SKM-1 treated with dmso at 0.1 percent for 144 hours (cell line): ENCODE measurements at regions not wholly inside any gene's neighbourhood (a gene's known extent, or its start where the extent isn't known, plus 50 kb on each side); places are given as distances from the start of the nearest gene placed in this dataset.

Experiments
- DNase-seq: peaks from one replicate; lab custom pipeline; 2025; ENCODE audit not compliant: unreplicated experiment; lab: John Stamatoyannopoulos, UW

GRCh38 chr14:104318558-104319490 lies 180.4 kb downstream of the KIF26A start:
- DNase-seq: no peak

DNA sequence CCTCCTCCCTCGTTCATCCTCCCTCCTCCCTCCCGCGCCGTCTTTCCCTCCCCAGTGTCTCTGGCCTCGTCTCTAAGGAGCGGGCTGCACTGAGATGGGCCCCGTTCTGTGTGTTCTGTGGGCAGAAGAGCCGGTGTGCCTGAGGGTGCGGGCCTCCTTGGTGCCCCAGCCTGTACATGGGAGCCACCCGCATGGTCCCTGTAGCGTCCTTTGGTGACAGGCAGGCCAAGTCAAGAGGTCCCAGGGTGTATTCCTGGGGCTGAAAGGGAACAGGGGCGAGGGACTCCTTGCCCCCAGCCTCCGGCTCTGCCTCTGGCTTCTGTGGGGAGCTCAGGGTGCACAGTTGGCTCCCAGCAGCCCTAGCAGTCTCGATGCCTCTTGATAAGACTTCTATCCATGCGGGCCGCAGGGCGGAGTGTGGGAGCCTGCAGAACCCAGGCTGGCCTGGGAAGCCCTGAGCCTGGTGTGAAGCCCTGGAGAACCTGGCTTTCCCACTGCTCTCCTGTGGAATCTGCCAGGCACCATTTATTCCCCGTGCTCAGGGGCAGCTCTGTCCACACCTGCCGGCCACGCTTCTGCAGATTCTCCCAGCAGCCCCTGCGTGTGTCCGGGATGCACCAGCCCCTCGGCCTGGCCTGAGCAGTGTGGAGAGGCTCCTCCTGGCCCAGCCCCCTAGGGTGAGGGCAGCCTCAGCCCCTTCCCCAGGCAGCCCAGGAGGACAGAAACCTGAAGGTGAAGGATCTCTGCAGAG lies 181.3 kb downstream of the KIF26A start:
- DNase-seq: no peak

DNA sequence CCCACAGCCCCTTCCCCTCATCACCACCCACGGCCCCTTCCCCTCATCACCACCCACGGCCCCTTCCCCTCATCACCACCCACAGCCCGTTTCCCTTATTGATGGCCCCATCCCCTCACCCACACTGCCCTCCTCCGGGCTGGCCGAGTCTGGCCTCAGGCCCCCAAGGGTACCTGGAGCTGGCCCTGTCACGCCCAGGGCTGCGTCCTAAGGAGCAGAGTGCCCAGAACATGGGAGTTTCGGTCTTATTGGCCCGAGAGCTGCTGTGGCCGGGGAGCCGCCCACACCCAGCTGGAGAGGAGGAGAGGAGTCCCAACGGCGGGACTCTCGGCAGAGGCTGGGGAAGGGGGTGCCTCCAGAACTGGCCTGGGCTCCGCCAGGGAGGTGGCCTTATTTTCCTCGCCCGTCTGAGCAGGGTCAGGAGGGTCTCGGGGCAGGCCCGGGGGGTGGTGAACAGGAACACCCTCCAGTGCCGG lies 182.3 kb downstream of the KIF26A start:
- DNase-seq: no peak

DNA sequence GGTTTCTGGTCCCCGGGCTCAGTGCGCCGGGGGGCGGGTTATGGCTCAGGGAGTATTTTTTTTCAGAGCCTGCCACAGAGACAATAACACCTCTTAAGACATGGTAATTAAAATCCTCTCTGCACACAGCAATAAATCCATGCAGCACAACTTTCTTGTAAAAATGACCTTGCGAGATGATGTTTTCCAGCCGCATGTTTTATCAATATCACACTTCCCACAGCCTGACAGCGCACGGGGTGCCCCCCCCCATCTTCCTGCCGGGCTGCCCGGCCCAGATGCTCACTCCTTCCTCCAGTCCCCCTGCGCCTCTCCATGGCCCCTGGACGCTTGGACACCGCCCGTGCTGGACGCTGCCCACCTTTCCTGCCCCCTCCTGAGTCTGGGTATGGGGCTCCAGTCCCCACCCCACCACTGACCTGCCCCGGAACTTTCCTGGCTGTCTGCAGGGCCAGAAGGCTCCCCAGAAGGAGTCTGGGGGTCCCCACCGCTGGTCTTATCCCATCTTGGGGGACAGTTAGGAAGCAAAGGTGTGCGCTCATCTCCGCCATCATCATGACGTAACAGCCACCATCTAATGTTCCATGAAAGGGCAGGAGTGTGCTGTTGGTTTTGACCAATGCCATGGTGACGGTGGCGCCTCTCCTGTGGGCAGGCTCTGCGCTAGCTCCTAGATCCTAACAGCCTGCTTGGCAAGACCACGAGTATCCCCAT lies 182.9 kb downstream of the KIF26A start:
- DNase-seq: no peak

- no peak for DNase-seq
Observed at GRCh38 chr14:104321802-104322130, 183.4 kb downstream of the KIF26A start.

DNA sequence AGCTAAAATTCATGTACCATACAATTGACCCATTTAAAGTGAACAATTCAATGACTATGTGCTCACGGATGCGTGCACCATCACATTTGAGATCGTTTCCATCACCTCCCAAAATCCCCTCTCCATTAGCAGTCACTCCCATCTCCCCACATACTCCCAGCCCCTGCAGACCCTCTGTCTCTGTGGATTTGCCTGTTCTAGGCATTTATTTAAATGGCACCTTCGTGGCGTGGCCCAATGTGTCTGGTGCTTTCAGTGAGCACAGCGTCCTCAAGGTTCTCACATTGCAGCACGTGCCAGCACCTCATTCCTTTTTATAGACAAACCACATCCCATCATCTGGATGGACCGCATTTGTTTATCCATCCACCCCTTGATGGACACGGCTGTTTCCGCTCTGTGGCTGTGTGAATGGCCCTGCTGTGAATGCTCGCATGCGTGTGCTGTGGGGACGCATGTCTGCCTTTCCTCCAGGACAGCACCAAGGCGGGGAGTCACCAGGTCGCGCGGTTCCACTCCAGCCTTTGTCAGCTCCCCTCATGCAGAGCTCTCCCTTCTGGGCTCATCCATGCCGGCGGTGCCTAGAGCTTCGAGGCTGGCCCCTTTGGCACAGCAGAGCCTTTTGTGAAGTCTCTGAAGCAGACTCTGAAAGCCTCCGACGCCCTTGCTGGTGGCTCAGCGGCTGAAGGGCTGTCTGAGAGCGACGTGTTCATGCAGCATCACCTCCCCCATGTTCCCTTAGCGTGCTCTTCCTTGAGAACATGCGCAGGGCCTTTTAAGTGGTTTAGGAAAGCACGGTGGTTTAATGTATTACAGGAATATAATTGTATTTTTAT lies 184.4 kb downstream of the KIF26A start:
- DNase-seq: no peak

DNA sequence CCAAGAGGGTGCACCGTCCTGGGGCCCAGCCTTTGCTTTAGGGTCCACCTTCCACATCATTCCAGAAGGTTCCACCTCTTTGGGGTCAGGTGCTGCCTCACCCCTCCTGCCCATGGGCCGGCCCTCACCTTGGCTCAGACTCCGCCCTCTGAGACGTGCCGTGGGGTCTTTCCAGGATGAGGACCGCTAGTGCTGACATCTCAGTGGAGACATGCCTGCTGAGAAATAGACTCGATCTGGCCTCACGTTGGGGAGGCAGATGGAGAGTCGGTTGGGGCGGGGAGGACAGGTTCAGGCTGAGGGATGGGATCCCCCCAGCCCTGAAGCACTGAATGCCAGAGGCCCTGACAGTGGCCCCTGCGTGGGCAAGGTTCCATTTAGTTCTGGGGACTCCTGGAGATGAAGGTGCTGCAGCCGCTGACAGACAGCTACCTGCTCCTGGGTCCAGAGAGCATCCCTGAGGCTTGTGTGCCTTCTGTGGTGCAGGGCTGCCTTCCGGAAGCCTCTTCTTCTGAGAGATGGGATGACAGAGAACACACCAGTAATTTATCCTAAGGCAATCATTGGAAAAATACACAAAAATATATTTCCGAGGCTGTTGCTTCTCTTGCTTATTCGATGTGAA lies 185.3 kb downstream of the KIF26A start:
- DNase-seq: no peak

DNA sequence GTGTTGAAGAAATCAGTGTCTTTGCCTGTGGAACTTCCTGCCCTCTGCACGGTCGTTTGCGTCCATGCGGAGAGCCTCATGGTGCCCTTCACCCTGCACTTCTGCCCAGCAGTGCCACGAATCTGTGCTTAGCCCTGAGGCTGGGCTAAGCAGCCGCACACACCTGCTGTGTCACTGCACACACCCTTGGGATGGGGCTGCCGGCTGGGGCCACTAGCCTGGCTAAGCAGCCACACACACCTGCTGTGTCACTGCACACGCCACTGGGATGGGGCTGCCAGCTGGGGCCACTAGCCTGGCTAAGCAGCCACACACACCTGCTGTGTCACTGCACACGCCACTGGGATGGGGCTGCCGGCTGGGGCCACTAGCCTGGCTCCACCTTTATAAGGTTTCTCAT lies 188.5 kb downstream of the KIF26A start:
- DNase-seq: no peak

- DNase-seq: no peak
Observed at GRCh38 chr14:104328607-104329006, 190.2 kb downstream of the KIF26A start.

GRCh38 chr14:104329793-104330192 lies 191.4 kb downstream of the KIF26A start:
- no peak for DNase-seq

GRCh38 chr14:104331871-104332605 lies 193.7 kb downstream of the KIF26A start:
- no peak for DNase-seq

GRCh38 chr14:104332634-104333270 lies 194.4 kb downstream of the KIF26A start:
- no peak for DNase-seq

GRCh38 chr14:104333646-104334423 lies 195.4 kb downstream of the KIF26A start:
- no peak for DNase-seq

DNA sequence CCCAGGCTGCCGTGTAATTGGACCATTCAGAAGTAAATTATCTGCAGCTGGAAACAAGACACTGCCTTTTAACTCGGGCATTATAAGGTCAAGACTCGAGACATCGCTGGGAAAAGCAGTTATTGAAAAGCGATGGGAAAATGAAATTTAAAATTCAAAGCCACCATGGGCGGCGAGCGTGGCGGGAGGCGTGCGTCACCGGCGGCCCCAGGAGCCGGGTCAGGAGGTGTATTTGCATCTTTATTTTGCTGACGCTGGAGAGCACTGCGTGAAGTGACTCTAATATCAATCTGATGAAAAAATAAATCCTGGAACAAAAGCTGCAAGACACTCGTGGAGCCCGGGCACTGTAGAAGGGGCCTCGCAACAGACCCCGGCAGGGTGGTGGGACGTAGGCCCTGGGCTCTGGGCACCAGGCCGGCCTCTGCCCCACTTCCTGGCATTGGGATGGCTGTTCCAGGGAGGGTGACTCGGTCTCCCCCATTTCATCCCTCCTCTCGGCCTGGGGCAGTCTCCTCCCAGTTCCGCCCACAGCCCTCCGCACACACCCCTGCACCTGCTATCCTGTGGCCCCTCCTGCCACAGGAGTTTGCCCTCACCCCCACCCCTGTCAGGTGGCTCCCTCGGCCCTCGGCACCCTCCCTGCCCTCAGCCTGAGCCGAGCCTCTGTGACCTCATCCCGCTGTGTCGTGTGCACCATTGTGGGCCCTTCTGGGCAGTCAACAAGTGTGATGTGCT lies 196.2 kb downstream of the KIF26A start:
- no peak for DNase-seq

GRCh38 chr14:104335176-104335575 lies 196.8 kb downstream of the KIF26A start:
- no peak for DNase-seq

DNA sequence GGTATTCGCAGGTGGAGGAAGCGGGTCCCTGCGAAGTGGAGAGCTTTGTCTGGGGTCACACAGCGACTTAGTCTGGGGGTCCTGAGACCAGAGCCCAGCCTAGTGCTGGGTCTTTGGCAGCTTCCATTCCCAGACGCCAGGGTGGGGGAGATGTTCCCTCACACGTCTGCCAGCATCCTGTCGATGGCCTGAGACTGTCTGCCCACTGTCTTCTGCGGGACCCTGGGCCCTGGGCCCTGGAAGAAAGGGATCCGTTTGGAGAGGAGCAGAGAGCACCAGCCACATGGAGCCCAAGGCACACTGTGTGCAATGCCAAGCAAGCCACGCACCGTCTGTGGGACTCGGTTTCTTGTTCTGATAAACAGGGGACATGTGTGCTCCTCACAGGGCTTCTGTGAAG lies 197.2 kb downstream of the KIF26A start:
- no peak for DNase-seq

DNA sequence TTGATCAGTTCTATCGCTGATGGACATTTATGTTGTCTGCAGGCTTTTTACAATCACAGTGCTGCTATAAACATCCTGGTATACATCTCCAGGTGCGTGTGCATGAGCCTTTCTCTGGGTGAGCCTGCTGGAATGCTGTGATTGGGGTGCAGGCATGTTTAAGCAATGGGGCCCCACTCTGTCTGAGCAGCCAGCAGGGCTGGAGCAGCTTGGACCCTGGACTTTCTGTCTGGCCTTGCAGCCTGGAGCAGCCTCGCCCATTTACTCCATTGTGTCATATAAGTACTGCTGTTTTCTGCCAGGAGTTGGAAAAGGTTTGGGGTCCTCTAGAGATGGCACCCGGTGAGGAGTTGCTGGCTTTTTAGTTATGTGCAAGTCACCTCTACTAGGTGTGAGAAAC lies 199.0 kb downstream of the KIF26A start:
- no peak for DNase-seq

DNA sequence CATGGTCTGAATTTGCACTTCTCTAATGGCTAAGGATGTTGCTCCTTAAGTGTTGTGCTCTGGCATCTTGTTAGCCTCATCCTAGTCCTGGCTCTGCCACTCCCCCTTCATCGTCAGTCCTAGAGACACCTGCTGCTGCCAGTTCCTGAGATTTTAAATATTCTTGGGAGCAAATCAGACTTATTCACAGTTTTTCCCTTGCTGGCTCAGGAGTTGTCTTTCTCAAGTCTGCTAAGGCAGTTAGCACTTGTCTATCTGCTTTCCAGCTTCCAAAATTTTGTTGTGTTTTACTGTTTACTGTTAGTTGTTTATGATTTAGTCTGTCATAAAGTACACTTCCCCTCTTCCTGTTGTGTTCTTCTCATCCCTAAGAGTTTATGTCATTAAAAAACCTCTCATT lies 201.0 kb downstream of the KIF26A start:
- no peak for DNase-seq
